Left renal pelvis (tissue), 4 donors: ENCODE measurements at regions not wholly inside any gene's neighbourhood (a gene's known extent, or its start where the extent isn't known, plus 50 kb on each side); places are given as distances from the start of the nearest gene placed in this dataset.

ENCODE experiments used
- DNase-seq, 4 donors: peaks; one replicate each; pipeline ENCODE4 v3.0.0-alpha.2; 2013; ENCODE audit warnings: low read depth in 4 of 4, low spot score in 3 of 4

DNA sequence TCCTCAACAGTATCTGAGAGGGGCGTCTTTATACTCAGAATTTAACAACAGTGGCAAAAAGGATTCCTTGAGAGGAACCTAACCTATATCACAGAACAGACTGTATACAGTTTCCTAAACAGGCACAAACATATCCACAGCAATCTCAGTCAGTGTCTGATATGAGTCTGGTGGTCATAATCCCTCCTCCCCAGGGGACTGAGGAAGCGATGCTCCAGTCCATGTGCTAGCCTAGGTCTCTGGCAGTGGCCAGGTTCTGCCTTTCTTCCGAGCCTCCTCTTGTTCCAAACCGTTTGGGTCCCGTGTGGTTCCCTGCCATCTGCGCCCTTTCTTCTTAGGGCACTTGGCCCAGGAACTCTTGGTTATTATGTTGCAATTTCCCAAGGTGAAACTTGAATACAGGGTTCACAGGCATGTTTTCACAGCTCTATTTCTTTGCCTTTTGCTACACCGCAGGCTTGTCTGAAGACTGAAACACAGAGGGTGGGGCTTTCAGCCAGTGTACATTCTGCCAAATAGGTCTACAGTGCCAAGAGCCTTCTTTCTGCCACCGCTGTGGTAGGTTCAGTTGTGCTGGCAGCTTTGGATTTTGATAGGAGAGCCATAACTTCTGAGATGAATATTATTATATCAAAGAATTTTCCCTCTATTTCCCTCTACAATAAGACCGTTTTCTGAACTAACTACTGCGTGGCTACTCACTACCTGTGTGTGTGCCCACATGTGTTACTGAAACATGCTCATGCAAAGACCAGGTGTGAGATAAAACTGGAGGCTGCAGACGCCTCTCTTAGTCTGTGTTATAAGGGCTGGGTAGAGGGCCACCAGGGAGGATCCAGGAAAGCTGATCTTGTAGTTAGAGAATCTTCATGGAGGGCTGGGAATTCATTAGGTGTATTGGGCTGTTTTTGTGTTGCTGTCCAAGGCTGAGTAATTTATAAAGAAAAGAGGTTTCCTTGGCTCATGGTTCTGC lies 75.0 kb upstream of the HAAO start:
- DNase-seq = no peak

GRCh38 chr2:42865884-42866881 lies 73.8 kb upstream of the HAAO start:
- DNase-seq = no peak

DNA sequence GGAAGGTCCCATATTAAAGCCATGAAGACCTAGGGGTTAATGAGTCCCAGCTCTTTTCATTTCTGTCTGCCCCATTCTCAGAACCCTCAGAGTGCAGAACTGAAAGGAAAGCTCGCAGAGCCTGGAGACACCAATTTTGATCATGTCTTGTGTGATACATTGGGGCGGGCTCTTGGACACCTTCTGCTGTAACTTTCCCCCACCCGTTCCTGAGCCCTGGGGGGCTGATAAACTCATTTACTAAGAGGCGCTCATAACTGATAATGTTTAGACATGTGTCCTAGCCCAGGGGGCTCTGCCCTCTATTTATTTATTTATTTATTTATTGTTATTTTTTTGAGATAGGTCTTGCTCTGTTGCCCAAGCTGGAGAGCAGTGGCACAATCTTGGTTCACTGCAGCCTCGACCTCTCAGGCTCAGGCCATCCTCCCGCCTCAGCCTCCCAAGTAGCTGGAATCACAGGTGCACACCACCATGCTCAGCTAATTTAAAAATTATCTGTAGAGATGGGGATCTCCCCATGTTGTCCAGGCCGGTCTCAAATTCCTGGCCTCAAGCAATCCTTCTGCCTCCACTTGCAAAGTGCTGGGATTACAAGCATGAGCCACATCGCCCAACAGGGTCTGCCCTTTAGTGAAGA lies 72.4 kb upstream of the HAAO start:
- no peak for DNase-seq

GRCh38 chr2:42864222-42864621 lies 71.8 kb upstream of the HAAO start:
- DNase-seq = no peak

DNA sequence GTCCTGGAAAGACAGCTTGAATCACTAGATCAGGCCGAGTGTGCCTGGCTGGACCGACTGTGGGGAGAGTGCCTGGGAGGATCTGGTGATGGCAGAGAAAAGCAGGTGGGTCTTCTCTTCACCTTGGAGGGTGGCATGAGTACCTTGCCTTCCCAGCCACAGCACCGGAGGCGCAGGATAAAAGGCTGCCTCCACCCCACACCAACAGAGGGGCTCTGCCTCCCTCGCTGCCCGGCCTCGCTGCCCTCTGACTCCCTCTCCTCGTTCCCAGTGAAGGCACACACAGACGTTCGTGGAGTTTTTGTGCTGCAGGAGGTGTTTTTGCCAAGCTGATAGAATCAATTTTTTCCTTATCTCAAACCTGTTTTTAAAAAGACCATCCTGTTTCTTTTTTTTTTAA lies 71.4 kb upstream of the HAAO start:
- no peak for DNase-seq

DNA sequence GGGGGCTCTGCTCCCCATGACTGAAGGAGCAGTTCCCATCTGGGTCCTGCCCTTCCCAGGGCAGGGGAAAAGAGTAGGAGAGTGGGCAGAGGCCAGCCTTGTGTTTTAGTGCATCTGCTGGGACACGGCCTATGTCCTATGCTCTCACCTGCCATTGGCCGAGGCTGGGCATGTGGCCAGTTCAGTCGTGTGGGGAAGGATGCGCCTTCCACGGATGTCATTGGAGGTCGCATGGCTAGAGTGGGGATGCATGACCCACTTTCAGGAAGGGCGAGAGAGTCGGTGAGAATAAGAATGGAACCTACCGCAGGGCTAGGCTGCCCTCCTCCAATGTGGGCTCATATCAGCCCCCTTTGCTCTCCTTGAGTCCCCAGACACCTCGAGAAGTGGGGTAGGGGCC lies 70.9 kb upstream of the HAAO start:
- no peak for DNase-seq

DNA sequence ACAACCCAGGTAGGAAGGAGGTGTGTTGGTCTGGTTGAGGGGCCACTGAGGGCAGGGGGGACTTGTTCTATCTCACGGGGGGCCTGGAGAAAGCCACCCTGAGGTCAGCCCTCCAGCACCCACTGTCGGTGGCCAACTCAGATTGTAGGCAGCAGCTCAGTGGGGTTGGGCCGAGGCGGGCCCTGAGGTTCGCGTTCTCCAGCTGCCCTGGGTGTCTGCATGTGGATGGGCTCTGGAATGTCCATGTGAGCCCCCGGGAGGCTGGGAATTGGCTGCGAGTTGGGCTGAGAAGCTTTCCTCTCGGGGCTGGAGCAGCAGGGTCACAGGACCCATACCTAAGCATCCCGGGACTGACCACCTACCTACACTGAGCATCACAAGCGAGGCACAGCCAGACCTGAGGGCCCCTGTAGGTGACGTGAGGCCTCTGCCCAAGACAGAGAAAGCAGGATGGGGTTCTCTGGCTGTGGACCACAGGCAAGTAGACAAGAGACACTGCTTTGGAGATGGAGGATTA lies 70.3 kb upstream of the HAAO start:
- no peak for DNase-seq

DNA sequence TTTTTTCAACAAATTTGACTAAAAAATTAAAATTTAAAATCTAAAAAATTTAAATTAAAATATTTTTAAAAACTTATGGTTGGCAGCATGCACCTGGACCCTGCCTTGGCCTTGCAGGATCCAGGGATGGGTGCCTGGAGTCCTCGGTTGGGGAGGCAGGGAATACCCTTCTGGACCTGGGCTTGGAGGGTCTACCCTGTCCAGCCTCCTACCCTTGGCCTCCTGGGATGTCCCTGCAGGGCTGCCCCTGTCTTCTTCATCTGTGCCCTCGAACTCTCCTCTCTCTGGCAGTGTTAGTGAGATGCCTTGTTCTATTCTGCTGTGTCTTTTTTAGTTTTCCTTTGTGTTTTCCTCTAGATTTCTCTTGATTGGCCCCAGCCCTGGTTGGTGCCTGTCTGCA lies 68.9 kb upstream of the HAAO start:
- DNase-seq = no peak

DNA sequence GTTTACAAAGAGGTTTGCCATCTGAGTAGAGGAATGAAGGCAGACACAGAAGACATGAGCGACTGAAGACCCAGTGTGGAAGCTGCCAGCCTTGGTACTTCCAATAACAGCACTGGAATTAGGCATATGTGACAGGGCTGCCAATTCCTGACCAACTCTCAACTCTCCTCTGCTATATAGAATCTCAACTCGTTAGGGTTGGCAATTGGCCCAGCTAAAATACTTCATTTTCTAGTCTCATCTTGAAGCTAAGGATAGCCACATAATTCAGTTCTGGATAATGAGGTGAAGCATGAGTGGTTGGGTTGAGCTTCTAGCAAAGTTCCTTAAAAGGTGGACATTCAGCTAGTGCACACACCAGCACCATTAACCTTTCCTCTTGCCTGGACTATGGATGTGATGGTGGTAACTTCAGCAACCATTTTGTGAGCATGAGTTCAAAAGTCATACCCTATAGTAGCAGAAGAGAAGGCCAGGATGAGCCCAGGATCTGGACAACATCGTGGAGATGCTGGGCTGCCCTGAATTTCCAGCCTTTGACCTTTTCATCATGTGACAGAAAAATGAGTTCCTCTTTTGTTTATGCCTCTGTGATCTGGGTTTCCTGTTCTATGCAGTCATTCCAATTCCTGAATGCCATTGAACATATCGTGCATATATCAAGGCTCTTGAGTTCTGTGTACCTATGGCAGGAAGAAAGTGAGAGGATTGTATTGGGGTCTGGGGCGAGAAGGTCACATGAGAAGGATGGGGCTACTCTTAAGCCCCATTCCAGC lies 68.1 kb upstream of the HAAO start:
- DNase-seq = no peak

DNA sequence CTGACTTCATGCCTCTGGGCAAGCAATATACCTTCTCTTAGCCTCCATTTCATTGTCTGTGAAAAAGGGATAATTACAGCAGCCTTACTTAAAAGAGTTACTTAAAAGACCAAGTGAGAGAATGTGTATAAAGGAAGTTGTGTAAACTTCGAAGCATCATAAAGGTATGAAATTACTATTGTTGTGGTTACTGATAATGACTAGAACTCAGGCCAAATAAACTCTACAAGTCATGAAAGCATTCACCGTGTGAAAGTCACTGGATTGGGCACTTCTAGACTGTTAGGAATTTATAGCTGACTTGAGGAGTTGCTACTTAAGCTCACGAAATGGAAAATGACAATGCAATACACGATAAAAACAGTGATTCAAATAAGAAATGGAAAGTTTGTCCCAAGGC lies 67.4 kb upstream of the HAAO start:
- DNase-seq = no peak

GRCh38 chr2:42859006-42859552 lies 66.7 kb upstream of the HAAO start:
- DNase-seq = peak in 3 of 4 donors; percentile 71 to 83 (median 78)

- no peak for DNase-seq
Observed at GRCh38 chr2:42858140-42859005, 66.0 kb upstream of the HAAO start.

- no peak for DNase-seq
Observed at GRCh38 chr2:42856891-42857632, 64.7 kb upstream of the HAAO start.

- DNase-seq = no peak
Observed at GRCh38 chr2:42856106-42856860, 63.9 kb upstream of the HAAO start.

DNA sequence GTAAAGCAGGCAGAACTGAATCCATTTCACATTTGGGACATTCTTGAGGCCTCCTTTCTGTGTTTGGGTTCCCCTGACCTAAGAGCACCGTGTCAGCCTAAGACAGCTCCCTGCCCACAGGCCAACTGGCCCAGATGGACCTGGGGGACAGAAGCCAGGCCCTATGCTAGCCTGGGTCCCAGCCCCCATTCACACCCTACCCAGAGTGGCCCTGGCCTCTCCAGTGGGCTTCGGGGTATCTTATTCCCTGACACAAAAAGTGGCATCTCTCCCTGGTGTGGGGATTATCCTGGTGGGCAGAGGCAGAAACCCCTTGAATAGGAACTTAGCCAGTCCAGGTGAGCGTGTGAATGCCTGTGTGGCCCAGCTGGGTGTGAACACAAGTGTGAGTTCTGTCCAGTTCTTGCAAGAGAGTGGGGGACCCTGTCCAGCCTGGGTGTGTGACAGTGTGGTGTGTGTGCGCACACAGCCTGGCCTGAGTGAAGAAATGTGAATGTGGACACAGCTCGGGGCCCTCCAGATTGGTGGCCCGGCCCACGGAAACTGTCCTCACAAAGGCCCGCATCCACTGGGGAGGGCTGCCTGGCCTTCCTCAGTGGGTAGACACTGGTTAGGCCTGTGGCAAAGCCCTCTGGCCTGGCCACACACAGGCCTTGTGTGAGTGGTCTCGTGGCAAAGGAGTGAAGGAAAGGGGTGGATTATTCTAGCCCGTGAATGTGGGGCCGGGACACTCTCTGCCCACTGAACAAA lies 63.0 kb upstream of the HAAO start:
- DNase-seq = no peak

DNA sequence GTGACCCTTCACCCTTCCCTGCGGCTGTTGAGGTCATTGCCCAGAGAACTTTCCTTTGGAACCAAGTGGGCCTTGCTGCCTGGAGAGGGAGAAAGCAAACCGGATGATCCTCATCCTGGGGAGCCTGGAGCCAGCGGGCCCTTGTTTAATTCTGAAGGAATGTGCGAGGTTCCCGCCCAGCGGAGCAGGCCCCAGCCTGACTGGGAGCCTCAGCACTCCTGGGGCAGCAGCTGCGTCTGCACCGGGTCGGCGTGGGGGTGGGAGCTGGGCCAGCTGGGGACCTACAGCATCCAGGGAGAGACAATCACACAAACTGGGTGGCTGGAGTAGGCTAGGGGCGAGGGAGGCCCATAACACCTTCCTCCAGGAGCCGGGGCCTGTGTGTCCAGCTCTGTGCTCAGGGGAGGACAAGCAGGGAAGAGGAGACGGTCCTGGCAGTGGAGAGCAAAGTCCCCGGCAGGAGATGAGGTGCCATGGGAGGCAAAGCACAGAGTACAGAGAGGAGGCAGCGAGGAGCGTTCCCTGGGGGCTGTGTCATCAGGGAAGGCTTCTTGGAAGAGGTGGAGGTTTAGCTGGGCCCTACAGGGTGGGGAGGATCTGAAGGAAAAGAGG lies 61.9 kb upstream of the HAAO start:
- no peak for DNase-seq
